T-helper 17 cell (primary cell): ENCODE measurements at regions not wholly inside any gene's neighbourhood (a gene's known extent, or its start where the extent isn't known, plus 50 kb on each side); places are given as distances from the start of the nearest gene placed in this dataset.

Source experiments
- ATAC-seq: fragments of 150-1000 bp; cut with Tn5 transposase; 2 replicates; pipeline ENCODE4 v1.10.0; 2021; ENCODE audit warnings: mild to moderate bottlenecking, moderate library complexity
- DNase-seq, 3 donors: peaks; one replicate each; pipeline versions ENCODE4 v3.0.0 to v3.0.0-alpha.2; 2020 to 2021
- H3K9me3 ChIP-seq: one replicate; pipeline ENCODE4 v1.7.0; 2013; ENCODE audit warnings: low read length, mild to moderate bottlenecking; ENCODE audit not compliant: control insufficient read depth, poor library complexity, severe bottlenecking
- H3K27ac Mint-ChIP-seq: one replicate; pipeline ENCODE4 v1.8.0; 2022; ENCODE audit warnings: mild to moderate bottlenecking, moderate library complexity, mixed read lengths
- H3K27me3 Mint-ChIP-seq: one replicate; pipeline ENCODE4 v1.8.0; 2022; ENCODE audit warnings: mixed read lengths
- H3K36me3 Mint-ChIP-seq: one replicate; pipeline ENCODE4 v1.8.0; 2022; ENCODE audit warnings: low read depth, mixed read lengths
- H3K4me1 Mint-ChIP-seq: one replicate; pipeline ENCODE4 v1.8.0; 2022; ENCODE audit warnings: mild to moderate bottlenecking, mixed read lengths
- H3K4me3 Mint-ChIP-seq: one replicate; pipeline ENCODE4 v1.8.0; 2022; ENCODE audit warnings: mild to moderate bottlenecking, moderate library complexity, mixed read lengths

DNA sequence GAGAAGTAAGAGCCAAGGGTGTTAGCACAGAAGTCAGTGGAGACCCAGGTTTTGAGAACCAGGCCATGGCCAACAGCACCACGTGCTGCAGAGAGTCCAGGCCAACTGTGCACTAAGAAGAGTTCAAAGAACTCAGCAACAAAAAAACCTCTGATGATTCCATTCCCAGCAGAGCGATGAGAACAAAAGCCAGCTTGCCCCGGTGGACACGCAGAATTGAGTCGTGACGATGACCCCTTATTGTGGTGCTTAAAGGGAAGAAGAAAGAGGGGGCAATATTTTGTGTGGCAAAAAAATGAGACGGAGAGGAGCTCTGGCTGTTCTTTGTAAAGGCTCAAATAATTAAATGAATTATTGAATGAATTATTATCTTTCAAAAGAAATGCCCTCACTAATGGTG, 468.3 kb upstream of the AUTS2 start:
- H3K27me3 Mint-ChIP-seq: no peaks in the 10 kb centered on the region
- no peaks in the 10 kb centered on the region for H3K4me1 Mint-ChIP-seq
- no peak overlapping the region for H3K4me3 Mint-ChIP-seq
- DNase-seq (no peak), ATAC-seq (no peak)
- H3K27ac Mint-ChIP-seq: no peak overlapping the region
- H3K36me3 Mint-ChIP-seq: no peaks in the 10 kb centered on the region
- H3K9me3 ChIP-seq: no peaks in the 10 kb centered on the region

DNA sequence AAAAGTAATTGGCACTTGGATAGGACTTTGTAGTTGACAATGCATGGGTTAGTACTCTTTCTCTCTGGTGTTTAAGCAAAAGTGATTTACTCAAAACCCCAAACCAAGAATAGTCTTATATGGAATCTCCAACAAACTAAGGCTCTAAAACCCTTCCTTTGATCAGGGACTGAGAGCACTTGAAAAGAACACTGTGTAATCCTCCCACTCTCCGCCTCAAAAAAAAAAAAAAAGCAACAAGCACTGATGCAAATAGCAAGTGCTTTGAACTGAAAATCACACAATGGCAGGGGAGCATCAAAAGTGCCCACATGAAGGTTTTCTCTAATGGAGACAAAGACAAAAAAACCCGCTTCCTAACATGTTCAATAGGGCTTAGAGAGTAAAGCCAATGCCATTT, 467.9 kb upstream of the AUTS2 start:
- Mint-ChIP-seq H3K27ac (no peak overlapping the region), H3K27me3 (no peaks in the 10 kb centered on the region), H3K36me3 (no peaks in the 10 kb centered on the region), H3K4me1 (no peaks in the 10 kb centered on the region), H3K4me3 (no peak overlapping the region)
- no peak for ATAC-seq
- H3K9me3 ChIP-seq: no peaks in the 10 kb centered on the region
- no peak for DNase-seq

DNA sequence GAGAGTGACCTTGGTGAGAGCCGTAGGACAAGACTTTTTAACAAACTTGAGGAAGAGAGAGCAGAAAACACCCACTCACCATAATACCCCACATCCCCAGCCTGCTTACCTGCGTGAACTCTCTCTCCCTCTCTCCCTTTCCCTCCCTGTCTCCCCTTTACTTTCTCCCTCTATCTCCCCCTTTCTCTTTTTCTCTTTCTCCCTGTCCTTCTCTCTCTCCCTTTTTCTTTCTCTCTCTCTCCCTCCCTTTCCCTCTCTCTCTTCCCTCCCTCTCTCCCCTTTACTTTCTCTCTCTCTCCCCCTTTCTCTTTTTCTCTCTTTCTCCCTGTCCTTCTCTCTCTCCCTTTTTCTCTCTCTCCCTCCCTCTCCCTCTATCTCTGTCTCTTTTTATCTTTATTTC, 464.0 kb upstream of the AUTS2 start:
- Mint-ChIP-seq H3K4me1 (no peaks in the 10 kb centered on the region), H3K27ac (no peak overlapping the region)
- no peak for DNase-seq

DNA sequence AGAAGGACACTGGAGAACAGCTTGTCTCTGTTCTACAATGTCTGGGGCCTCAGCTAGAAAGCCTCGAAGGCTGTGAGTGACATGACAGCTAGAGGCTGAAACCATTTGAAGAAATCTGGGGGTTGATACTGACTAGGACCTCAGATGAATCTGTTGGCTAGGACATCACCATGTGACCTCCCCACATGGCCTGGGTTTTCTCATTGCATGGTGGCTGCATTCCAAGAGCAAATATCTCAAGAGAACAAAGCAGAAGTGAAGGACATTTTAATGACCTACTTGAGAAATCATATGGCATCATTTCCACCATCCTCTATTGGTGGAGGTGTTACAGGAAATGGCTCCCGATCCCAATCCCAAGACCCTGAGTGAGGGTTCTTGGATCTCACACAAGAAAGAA, 450.6 kb upstream of the AUTS2 start:
- no peaks in the 10 kb centered on the region for H3K27me3 Mint-ChIP-seq
- DNase-seq (no peak), ATAC-seq (no peak)
- no peaks in the 10 kb centered on the region for H3K9me3 ChIP-seq
- H3K36me3 Mint-ChIP-seq: no peaks in the 10 kb centered on the region
- no peak overlapping the region for H3K27ac Mint-ChIP-seq
- no peaks in the 10 kb centered on the region for H3K4me1 Mint-ChIP-seq
- H3K4me3 Mint-ChIP-seq: no peak overlapping the region

More for the DNA sequence above, 464.0 kb upstream of the AUTS2 start:
- Mint-ChIP-seq H3K36me3 (no peaks in the 10 kb centered on the region), H3K27me3 (no peaks in the 10 kb centered on the region), H3K4me3 (no peak overlapping the region)
- H3K9me3 ChIP-seq: no peaks in the 10 kb centered on the region
- no peak for ATAC-seq

DNA sequence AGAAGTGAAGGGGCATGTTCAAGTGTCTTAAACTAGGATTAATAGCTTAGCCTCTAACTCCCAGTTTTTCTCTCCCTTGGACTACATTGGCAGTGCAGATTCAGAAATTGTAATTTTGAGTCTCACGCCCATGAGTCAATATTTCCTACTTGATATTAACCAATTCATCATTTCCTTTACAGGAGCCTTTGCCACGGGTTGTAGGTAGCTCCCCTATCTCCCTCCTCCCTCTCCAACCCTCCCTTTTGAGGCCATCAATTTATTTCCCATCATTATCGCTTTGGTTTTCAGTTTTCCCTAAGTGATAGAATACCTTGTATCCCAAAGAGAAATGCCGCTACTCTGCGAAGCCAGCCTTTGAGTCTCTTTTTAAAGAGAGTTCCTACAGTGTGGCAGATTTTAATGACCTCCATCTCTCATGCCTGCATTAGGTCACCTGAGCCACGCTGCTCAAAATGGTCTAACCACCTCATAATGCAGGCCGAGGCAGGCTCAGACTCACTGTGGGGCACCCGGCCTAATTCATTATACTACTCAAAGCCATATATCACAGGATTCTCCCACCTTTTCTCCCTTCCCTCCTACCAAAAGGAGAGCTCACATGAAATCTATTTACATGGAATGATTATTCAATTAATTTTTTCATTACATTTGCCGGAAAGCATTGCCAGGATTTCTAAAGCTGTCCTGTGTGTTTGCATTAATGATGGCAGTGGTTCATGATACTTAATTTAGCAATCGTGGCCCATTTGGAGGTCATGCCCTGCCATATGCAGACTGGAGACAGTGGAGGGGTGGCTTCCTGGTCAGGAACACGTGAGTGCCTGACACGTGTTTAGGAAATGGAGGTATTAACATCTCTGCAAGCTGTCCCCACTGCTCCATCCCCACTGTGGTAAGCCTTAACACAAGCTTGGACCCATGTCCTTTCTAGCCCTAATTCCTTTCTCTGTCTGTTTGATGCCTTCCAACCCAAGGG, 448.2 kb upstream of the AUTS2 start:
- Mint-ChIP-seq H3K4me1 (no peaks in the 10 kb centered on the region), H3K36me3 (no peaks in the 10 kb centered on the region), H3K27ac (no peak overlapping the region), H3K4me3 (no peak overlapping the region), H3K27me3 (no peaks in the 10 kb centered on the region)
- DNase-seq (no peak), ATAC-seq (no peak)
- no peaks in the 10 kb centered on the region for H3K9me3 ChIP-seq

DNA sequence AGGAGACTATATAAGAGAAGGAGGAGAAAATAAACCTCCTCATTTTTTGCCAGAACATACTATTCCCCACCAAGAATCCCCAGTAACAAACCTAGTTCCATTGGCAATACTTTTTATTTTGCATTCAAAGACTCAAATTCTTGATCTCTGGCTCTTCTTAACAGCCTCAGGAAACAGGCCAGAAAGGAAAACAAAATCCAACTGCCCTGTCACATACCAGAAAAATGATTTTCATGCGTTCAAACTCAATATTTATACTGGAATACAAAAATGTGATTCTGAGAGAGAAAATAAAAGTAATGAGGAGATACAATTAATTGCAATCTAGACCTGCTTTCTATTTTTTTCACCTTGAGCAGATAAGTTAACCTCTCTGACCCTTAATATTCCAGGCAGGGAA, 435.9 kb upstream of the AUTS2 start:
- ATAC-seq (no peak), DNase-seq (no peak)
- no peaks in the 10 kb centered on the region for H3K4me1 Mint-ChIP-seq
- no peak overlapping the region for H3K27ac Mint-ChIP-seq
- H3K9me3 ChIP-seq: no peaks in the 10 kb centered on the region
- no peak overlapping the region for H3K4me3 Mint-ChIP-seq
- no peaks in the 10 kb centered on the region for H3K36me3 Mint-ChIP-seq
- no peaks in the 10 kb centered on the region for H3K27me3 Mint-ChIP-seq

DNA sequence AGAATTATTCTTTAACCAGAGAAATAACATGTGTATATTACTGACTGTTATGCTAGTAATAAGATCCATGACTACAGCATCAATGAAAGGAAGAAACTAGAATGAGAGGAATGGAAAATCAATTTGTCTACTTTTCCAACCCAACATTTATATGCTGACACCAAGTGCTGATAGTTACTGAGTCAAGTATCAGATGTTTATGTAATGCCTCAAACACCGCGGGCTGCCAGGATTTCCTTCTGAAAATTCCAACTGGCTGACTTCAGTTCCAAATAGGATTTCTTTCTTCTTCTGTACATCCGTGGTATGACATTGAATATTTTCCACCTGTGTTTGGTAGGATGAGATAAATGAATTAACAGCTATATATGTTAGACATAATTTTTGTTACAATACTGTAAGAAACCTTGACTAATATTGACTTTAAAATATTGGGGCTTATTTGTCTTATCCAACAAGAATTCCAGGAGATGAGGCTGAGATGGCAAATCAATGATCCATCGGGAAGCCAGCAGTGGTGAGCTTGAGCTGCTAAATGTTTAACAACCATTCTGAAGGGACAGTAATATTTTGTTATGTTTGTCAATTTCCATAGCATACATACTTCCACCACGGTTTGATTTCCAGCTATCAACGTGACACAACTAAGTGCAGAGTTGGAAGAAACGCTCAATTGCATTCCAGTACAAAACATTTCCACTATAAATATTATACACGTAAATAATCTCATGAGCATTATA, 435.2 kb upstream of the AUTS2 start:
- Mint-ChIP-seq H3K36me3 (no peaks in the 10 kb centered on the region), H3K4me1 (no peaks in the 10 kb centered on the region), H3K4me3 (no peak overlapping the region), H3K27ac (no peak overlapping the region), H3K27me3 (no peaks in the 10 kb centered on the region)
- H3K9me3 ChIP-seq: no peaks in the 10 kb centered on the region
- DNase-seq: no peak
- ATAC-seq: no peak

DNA sequence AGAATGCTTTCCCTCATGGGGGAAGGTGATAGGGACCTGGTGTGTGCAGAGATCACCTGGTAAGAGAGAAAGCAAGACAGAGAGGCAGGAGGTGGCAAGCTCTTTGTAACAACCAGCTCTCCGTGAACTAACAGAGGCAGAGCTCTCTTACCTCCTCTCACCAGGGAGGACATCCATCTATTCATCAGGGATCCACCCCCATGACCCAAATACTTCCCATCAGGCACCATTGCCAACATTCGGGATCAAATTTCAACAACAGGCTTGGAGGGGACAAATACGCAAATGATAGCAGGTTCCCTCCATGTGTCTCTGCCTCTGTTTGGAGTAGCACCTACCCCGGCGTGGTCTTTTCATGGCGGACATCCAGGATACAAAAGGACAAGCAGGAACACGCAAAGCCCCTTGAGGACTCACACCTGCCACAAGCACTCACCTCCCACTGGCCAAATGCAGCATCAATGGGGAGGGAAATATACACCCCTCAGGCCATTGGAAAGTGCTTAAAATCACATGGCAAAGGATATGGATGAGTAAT, 431.2 kb upstream of the AUTS2 start:
- no peaks in the 10 kb centered on the region for H3K36me3 Mint-ChIP-seq

DNA sequence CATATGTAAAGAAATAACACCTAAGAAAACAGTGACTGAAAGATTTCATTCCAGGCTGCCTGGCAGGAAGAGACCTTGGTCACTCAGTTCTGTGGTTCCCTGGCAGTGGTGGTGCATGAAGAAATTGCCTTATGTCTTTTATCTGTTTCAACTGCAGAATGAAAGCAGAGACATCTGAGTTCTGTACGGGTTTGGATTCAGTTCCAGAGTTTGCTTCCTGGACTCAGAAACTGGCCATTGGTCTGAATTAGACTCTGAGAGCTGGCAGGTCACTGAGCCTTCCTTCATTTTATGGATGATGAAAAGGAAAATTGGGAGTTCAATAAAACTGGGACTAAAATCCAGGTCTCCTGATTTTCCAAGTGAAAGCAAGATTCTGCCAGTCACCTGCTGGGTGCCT, 428.9 kb upstream of the AUTS2 start:
- Mint-ChIP-seq H3K4me3 (no peak overlapping the region), H3K4me1 (no peaks in the 10 kb centered on the region), H3K27ac (no peak overlapping the region), H3K36me3 (no peaks in the 10 kb centered on the region), H3K27me3 (no peaks in the 10 kb centered on the region)
- ATAC-seq (no peak), DNase-seq (no peak)
- no peaks in the 10 kb centered on the region for H3K9me3 ChIP-seq

More for the DNA sequence above, 431.2 kb upstream of the AUTS2 start:
- no peaks in the 10 kb centered on the region for H3K27me3 Mint-ChIP-seq
- no peak for DNase-seq
- no peak for ATAC-seq
- H3K4me1 Mint-ChIP-seq: no peaks in the 10 kb centered on the region
- no peak overlapping the region for H3K4me3 Mint-ChIP-seq
- no peaks in the 10 kb centered on the region for H3K9me3 ChIP-seq
- H3K27ac Mint-ChIP-seq: no peak overlapping the region

DNA sequence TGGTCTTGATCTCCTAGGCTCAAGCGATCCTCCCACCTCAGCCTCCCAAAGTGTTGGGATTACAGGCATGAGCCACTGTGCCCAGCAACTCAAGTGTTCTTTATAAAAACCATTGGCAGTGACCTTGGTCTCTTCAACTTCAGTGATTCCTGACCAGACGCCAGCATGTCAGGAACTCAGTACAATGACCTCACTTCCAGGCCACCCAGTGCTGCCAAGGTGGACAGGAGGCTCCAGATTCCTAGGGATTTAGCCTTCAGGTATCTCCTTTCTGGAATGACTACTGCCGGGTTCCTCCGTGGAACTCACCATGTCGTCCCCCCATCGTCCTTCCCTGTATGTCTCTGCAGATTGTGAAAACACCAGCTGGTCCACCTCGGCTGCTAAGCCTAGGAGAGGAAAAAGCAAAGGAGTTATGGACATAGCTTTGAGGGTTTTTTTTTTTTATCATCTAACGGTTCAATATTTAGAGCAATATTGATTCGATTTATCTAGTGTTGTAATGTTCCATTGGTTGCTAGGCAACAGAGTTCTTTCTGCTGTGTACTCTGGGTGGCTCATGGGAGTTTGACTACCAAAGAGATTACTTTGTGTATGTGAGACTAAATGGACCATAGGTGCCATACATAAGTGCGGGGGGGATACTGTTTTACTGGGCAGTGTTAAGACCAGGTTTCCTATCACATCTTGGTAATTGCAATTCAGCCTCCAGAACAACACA, 425.8 kb upstream of the AUTS2 start:
- ATAC-seq: no peak

DNA sequence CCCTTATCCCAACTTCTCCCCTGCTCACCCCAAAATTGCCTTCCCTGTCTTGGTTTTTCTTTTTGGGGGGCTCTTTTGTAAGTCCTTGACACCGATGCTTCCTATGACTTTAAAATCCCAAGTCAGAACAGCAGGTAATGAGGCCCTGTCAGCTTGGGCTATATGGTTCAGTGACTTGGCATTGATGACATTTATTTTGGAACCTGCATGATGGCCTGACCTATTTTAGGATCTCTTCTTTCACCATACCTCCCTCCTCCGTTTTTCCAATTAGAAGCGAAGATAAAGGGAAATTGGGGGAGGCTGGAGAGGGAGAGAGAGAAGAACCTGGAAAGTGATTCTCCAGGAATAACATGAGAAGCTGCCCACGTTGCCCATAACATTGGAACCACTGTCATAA, 424.9 kb upstream of the AUTS2 start:
- ATAC-seq: no peak
- no peaks in the 10 kb centered on the region for H3K4me1 Mint-ChIP-seq
- no peak for DNase-seq
- H3K9me3 ChIP-seq: no peaks in the 10 kb centered on the region
- no peaks in the 10 kb centered on the region for H3K36me3 Mint-ChIP-seq
- H3K4me3 Mint-ChIP-seq: no peak overlapping the region
- no peaks in the 10 kb centered on the region for H3K27me3 Mint-ChIP-seq
- no peak overlapping the region for H3K27ac Mint-ChIP-seq

More for the DNA sequence above, 425.8 kb upstream of the AUTS2 start:
- no peaks in the 10 kb centered on the region for H3K27me3 Mint-ChIP-seq
- no peak for DNase-seq
- no peak overlapping the region for H3K27ac Mint-ChIP-seq
- no peaks in the 10 kb centered on the region for H3K9me3 ChIP-seq
- H3K4me3 Mint-ChIP-seq: no peak overlapping the region
- H3K4me1 Mint-ChIP-seq: no peaks in the 10 kb centered on the region
- H3K36me3 Mint-ChIP-seq: no peaks in the 10 kb centered on the region

DNA sequence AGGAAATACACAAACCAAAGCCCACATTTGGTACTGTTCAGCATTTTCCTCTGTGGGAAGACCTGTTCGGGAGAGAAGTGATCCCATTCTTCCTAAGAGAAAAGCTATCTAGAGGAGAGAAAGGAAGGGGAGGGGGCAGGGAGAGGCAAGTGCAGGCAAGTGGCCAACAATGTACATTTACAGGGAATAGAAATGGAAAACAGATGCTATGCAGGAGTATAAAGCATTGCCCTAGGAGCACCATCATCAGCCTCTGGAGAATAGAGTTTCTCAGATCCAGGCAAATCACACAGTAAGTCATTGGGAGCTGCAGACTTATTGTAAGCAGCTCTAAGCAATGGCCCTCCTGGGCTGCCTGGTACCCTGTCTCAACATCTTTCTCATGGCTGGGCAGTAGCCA, 424.4 kb upstream of the AUTS2 start:
- H3K27me3 Mint-ChIP-seq: no peaks in the 10 kb centered on the region
- no peak for ATAC-seq
- no peaks in the 10 kb centered on the region for H3K4me1 Mint-ChIP-seq

DNA sequence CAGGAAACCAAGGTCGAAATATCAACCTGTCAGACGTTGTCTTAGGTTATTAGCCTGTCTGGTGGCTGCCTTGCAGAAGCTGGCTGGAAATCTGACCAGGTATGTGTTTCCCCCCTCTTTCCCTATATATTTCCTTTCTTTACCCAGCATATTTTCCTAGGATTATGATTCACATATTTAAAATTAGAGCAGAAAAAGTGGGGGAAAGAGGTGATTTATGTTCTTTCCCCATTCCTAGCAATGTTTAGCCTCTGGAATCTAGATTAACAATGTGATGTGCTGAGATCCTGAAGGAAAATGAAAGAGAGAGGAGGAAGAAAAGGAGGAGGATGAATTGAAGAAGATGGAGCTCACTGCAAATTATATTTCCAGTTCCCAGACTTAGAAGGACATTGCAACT, 421.4 kb upstream of the AUTS2 start:
- ATAC-seq: no peak
- H3K27ac Mint-ChIP-seq: no peak overlapping the region
- no peaks in the 10 kb centered on the region for H3K27me3 Mint-ChIP-seq
- no peak overlapping the region for H3K4me3 Mint-ChIP-seq
- no peaks in the 10 kb centered on the region for H3K4me1 Mint-ChIP-seq
- no peaks in the 10 kb centered on the region for H3K36me3 Mint-ChIP-seq
- DNase-seq: no peak
- H3K9me3 ChIP-seq: no peaks in the 10 kb centered on the region

More for the DNA sequence above, 424.4 kb upstream of the AUTS2 start:
- no peak for DNase-seq
- H3K9me3 ChIP-seq: no peaks in the 10 kb centered on the region
- H3K27ac Mint-ChIP-seq: no peak overlapping the region
- no peaks in the 10 kb centered on the region for H3K36me3 Mint-ChIP-seq
- H3K4me3 Mint-ChIP-seq: no peak overlapping the region
